HCT116 (cell line): ENCODE measurements at regions not wholly inside any gene's neighbourhood (a gene's known extent, or its start where the extent isn't known, plus 50 kb on each side); places are given as distances from the start of the nearest gene placed in this dataset.

Experiments used
- ATAC-seq: fragments of 200-7000 bp; cut with Tn5 transposase; 2 replicates; pipeline ENCODE4 v1.9.1; 2020; ENCODE audit warnings: mild to moderate bottlenecking, moderate library complexity
- BruUV-seq: library from RNA; stranded (reverse); fragments of 400-500 nt; replicated peaks from 2 replicates; lab custom pipeline; 2021; lab: Mats Ljungman, UMichigan
- CTCF ChIA-PET: fragments of 300-600 bp; sonication (Branson Sonifier 250); formaldehyde crosslinking; loops from one replicate; lab custom pipeline; 2021; ENCODE audit warnings: antibody characterized with exemption; lab: Charles Lee
- POLR2A ChIA-PET: fragments of 300-600, 350-600 bp; sonication (Branson Sonifier 250); formaldehyde crosslinking; loops from one replicate; lab custom pipeline; 2021; ENCODE audit warnings: antibody characterized with exemption; lab: Charles Lee
- RAD21 ChIA-PET, 2 experiments: fragments of 300-600 bp; sonication (Branson Sonifier 250); formaldehyde crosslinking; loops; one replicate each; lab custom pipeline; 2023; ENCODE audit warnings: low total read pairs in 2 of 2; ENCODE audit not compliant: uncharacterized antibody in 2 of 2, unreplicated experiment in 2 of 2, low non-redundant PET in 1 of 2; lab: Charles Lee
- DNase-seq: peaks from one replicate; pipeline ENCODE4 v3.0.0-alpha.2; 2010; ENCODE audit warnings: low read depth, low spot score
- H2AFZ ChIP-seq: fragments of 200-600 bp; shearing (Covaris generic), sonication (generic); 2 replicates; pipeline ENCODE4 v1.6.1; 2017; ENCODE audit warnings: low read depth, mixed run types, mixed read lengths, antibody characterized with exemption, low read length; ENCODE audit not compliant: poor library complexity, severe bottlenecking
- H3K27ac ChIP-seq: 2 replicates; pipeline ENCODE4 v1.5.1; 2012; ENCODE audit warnings: low read depth, low read length
- H3K27me3 ChIP-seq: fragments of 200-600 bp; sonication (generic); 2 replicates; pipeline ENCODE4 v1.6.1; 2016; ENCODE audit warnings: mixed run types, low read length, mixed read lengths; ENCODE audit not compliant: insufficient read depth
- H3K36me3 ChIP-seq, 2 experiments: fragments of 200-500 bp in 1 of 2; fragments of 200-600 bp in 1 of 2; sonication (Bioruptor generic) in 1 of 2; sonication (generic) in 1 of 2; 2 replicates each; pipeline versions ENCODE4 v1.5.1 to v1.6.1; 2014 to 2016; ENCODE audit warnings: low read length in 2 of 2, inconsistent platforms in 1 of 2, mixed read lengths in 1 of 2, mixed run types in 1 of 2; ENCODE audit not compliant: insufficient read depth in 2 of 2, control insufficient read depth in 1 of 2
- H3K4me1 ChIP-seq, 2 experiments: fragments of 200-600 bp in 1 of 2; sonication (generic) in 1 of 2; 2 replicates each; pipeline versions ENCODE4 v1.5.1 to v1.6.1; 2012 to 2017; ENCODE audit warnings: low read length in 2 of 2, inconsistent platforms in 1 of 2, mild to moderate bottlenecking in 1 of 2, mixed read lengths in 1 of 2, mixed run types in 1 of 2, moderate library complexity in 1 of 2; ENCODE audit not compliant: insufficient read depth in 2 of 2, control insufficient read depth in 1 of 2
- H3K4me2 ChIP-seq: fragments of 200-600 bp; sonication (generic); 2 replicates; pipeline ENCODE4 v1.6.1; 2017; ENCODE audit warnings: mixed run types, low read length, mixed read lengths
- H3K4me3 ChIP-seq, 2 experiments: fragments of 200-600 bp in 1 of 2; sonication (generic) in 1 of 2; replicated peaks in 1 of 2; 2 replicates each; pipeline ENCODE4 v1.5.1; 2011 to 2016; ENCODE audit warnings: low read length in 2 of 2, control low read depth in 1 of 2, low read depth in 1 of 2, mild to moderate bottlenecking in 1 of 2, mixed read lengths in 1 of 2, mixed run types in 1 of 2
- H3K79me2 ChIP-seq: fragments of 200-600 bp; sonication (generic); 2 replicates; pipeline ENCODE4 v1.6.1; 2017; ENCODE audit warnings: mild to moderate bottlenecking, mixed run types, low read length, moderate library complexity, mixed read lengths; ENCODE audit not compliant: insufficient read depth
- H3K9ac ChIP-seq: fragments of 200-600 bp; sonication (generic); 2 replicates; pipeline ENCODE4 v1.6.1; 2016; ENCODE audit warnings: low read length, mixed read lengths
- H3K9me2 ChIP-seq: fragments of 200-600 bp; sonication (generic), shearing (Covaris generic); 2 replicates; pipeline ENCODE4 v1.6.1; 2017; ENCODE audit warnings: mixed run types, mild to moderate bottlenecking, moderate library complexity; ENCODE audit not compliant: insufficient read depth
- H3K9me3 ChIP-seq, 2 experiments: fragments of 200-500 bp in 1 of 2; fragments of 200-600 bp in 1 of 2; sonication (Bioruptor generic) in 1 of 2; sonication (generic) in 1 of 2; 2 replicates each; pipeline ENCODE4 v1.6.1; 2014 to 2017; ENCODE audit warnings: low read length in 2 of 2, mixed read lengths in 2 of 2, inconsistent platforms in 1 of 2, low read depth in 1 of 2, mild to moderate bottlenecking in 1 of 2, mixed run types in 1 of 2, moderate library complexity in 1 of 2; ENCODE audit not compliant: control insufficient read depth in 1 of 2, insufficient read depth in 1 of 2
- H4K20me1 ChIP-seq: fragments of 200-600 bp; sonication (generic), shearing (Covaris generic); 2 replicates; pipeline ENCODE4 v1.6.1; 2017; ENCODE audit warnings: mixed run types, mild to moderate bottlenecking, moderate library complexity; ENCODE audit not compliant: insufficient read depth
- CEBPB ChIP-seq: IDR thresholded peaks from 2 replicates; pipeline ENCODE4 v1.6.1; 2012; ENCODE audit warnings: low read depth
- EGR1 ChIP-seq: IDR thresholded peaks from 2 replicates; pipeline ENCODE4 v1.6.1; 2012; ENCODE audit warnings: low read depth
- POLR2A ChIP-seq: IDR thresholded peaks from 2 replicates; pipeline ENCODE4 v1.7.0; 2011; ENCODE audit warnings: borderline replicate concordance; ENCODE audit not compliant: insufficient read depth, insufficient read length; ENCODE audit errors: extremely low read depth
- SIN3A ChIP-seq: IDR thresholded peaks from 2 replicates; pipeline ENCODE4 v1.6.1; 2012; ENCODE audit warnings: low read depth
- SRF ChIP-seq: IDR thresholded peaks from 2 replicates; pipeline ENCODE4 v1.6.1; 2012; ENCODE audit warnings: low read depth
- TCF7L2 ChIP-seq: IDR thresholded peaks from 2 replicates; pipeline ENCODE4 v1.7.0; 2011; ENCODE audit warnings: borderline replicate concordance, inconsistent platforms; ENCODE audit not compliant: insufficient read depth, insufficient read length; ENCODE audit errors: extremely low read depth
- YY1 ChIP-seq: IDR thresholded peaks from 2 replicates; pipeline ENCODE4 v1.6.1; 2011; ENCODE audit warnings: low read length, low read depth, moderate library complexity, mild to moderate bottlenecking; ENCODE audit not compliant: insufficient replicate concordance; ENCODE audit errors: extremely low read depth
- ZFX ChIP-seq: fragments of 450-650 bp; IDR thresholded peaks from 2 replicates; pipeline ENCODE4 v1.6.1; 2017
- ZNF274 ChIP-seq: fragments of 200-500 bp; sonication (Bioruptor generic); IDR thresholded peaks from 2 replicates; pipeline ENCODE4 v1.6.1; 2014; ENCODE audit warnings: mild to moderate bottlenecking, low read depth, low read length, inconsistent platforms
- intact Hi-C: fragments of 100-400 bp; cut with micrococcal nuclease; formaldehyde crosslinking; loops from 2 replicates; pipeline ENCODE4 v1.10.0; 2022
- TF ChIP-seq, protein P1 (sequence below): IDR thresholded peaks from 2 replicates; pipeline ENCODE4 v1.6.1; 2012
- TF ChIP-seq, protein P2 (sequence below): IDR thresholded peaks from 2 replicates; pipeline ENCODE4 v1.6.1; 2012
- TF ChIP-seq, protein P3 (sequence below): IDR thresholded peaks from 2 replicates; pipeline ENCODE4 v1.6.1; 2012; ENCODE audit warnings: low read depth
- TF ChIP-seq, protein P4 (sequence below), 3 experiments: fragments of 200-600 bp in 1 of 3; sonication (generic) in 1 of 3; IDR thresholded peaks in 2 of 3; conservative IDR thresholded peaks in 1 of 3; 2 replicates each; pipeline ENCODE4 v1.5.1; 2012 to 2017; ENCODE audit warnings: low read depth in 2 of 3, low read length in 2 of 3, antibody characterized with exemption in 1 of 3, borderline replicate concordance in 1 of 3, control low read depth in 1 of 3, mild to moderate bottlenecking in 1 of 3, mixed read lengths in 1 of 3, mixed run types in 1 of 3, moderate library complexity in 1 of 3; ENCODE audit not compliant: insufficient read depth in 1 of 3

DNA sequence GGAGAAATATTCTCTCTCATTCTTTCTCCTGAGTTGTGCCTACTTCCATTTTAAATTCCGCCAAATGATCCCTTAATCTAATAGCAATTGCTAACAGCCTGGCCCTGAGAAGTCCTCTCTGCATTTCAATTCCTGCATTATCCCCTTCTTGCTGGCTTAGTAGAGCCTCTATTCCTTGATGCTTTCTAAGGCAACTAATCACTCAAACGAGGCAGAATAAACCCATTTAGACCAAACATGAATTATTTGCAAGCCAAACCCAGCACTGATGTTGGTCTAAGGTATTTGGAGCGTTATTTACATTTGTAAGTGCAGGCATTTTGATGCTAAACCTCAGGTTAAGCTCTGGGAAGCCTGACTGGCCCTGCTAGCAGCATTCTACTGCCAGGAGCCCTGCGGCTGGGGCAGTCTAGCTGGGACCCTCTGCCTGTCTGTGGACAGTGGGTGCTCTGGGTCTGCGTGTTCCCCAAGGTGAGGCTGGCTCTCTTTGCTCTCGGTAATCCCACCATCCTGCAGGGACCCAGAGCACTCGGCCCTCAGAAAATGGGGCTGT lies 173.1 kb upstream of the HS6ST1 start:
- Histone ChIP-seq H4K20me1 (no peaks in the 10 kb centered on the region), H3K27me3 (0 out of 2 replicates have a peak, but pooled peaks cover 3% of the 10 kb centered on the region), H3K9me2 (no peaks in the 10 kb centered on the region), H3K79me2 (no peaks in the 10 kb centered on the region), H2AFZ (no peak overlapping the region), H3K9ac (no peak overlapping the region), H3K36me3 (no peaks in the 10 kb centered on the region), H3K4me3 (no peak overlapping the region), H3K9me3 (no peaks in the 10 kb centered on the region), H3K27ac (no peak overlapping the region), H3K4me2 (no peak overlapping the region), H3K4me1 (no peaks in the 10 kb centered on the region)
- ChIA-PET RAD21 (no interaction called here), CTCF (no interaction called here), POLR2A (no interaction called here)
- no TSS peak for BruUV-seq
- intact Hi-C loops = no loop called here
- no peak for DNase-seq
- no peak for ATAC-seq
- TF ChIP-seq EGR1 (no peak), ZFX (no peak), CEBPB (no peak), ZNF274 (no peak), POLR2A (no peak), SRF (no peak), SIN3A (no peak), YY1 (no peak), TCF7L2 (no peak)
- TF ChIP-seq, protein P1, sequence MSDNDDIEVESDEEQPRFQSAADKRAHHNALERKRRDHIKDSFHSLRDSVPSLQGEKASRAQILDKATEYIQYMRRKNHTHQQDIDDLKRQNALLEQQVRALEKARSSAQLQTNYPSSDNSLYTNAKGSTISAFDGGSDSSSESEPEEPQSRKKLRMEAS = no peak
- TF ChIP-seq, protein P2, sequence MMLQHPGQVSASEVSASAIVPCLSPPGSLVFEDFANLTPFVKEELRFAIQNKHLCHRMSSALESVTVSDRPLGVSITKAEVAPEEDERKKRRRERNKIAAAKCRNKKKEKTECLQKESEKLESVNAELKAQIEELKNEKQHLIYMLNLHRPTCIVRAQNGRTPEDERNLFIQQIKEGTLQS = no peak
- TF ChIP-seq, protein P3, sequence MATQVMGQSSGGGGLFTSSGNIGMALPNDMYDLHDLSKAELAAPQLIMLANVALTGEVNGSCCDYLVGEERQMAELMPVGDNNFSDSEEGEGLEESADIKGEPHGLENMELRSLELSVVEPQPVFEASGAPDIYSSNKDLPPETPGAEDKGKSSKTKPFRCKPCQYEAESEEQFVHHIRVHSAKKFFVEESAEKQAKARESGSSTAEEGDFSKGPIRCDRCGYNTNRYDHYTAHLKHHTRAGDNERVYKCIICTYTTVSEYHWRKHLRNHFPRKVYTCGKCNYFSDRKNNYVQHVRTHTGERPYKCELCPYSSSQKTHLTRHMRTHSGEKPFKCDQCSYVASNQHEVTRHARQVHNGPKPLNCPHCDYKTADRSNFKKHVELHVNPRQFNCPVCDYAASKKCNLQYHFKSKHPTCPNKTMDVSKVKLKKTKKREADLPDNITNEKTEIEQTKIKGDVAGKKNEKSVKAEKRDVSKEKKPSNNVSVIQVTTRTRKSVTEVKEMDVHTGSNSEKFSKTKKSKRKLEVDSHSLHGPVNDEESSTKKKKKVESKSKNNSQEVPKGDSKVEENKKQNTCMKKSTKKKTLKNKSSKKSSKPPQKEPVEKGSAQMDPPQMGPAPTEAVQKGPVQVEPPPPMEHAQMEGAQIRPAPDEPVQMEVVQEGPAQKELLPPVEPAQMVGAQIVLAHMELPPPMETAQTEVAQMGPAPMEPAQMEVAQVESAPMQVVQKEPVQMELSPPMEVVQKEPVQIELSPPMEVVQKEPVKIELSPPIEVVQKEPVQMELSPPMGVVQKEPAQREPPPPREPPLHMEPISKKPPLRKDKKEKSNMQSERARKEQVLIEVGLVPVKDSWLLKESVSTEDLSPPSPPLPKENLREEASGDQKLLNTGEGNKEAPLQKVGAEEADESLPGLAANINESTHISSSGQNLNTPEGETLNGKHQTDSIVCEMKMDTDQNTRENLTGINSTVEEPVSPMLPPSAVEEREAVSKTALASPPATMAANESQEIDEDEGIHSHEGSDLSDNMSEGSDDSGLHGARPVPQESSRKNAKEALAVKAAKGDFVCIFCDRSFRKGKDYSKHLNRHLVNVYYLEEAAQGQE = no peak
- TF ChIP-seq, protein P4, sequence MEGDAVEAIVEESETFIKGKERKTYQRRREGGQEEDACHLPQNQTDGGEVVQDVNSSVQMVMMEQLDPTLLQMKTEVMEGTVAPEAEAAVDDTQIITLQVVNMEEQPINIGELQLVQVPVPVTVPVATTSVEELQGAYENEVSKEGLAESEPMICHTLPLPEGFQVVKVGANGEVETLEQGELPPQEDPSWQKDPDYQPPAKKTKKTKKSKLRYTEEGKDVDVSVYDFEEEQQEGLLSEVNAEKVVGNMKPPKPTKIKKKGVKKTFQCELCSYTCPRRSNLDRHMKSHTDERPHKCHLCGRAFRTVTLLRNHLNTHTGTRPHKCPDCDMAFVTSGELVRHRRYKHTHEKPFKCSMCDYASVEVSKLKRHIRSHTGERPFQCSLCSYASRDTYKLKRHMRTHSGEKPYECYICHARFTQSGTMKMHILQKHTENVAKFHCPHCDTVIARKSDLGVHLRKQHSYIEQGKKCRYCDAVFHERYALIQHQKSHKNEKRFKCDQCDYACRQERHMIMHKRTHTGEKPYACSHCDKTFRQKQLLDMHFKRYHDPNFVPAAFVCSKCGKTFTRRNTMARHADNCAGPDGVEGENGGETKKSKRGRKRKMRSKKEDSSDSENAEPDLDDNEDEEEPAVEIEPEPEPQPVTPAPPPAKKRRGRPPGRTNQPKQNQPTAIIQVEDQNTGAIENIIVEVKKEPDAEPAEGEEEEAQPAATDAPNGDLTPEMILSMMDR (IDR thresholded peaks at IDR 0.05 in 2 of 3, conservative IDR thresholded peaks at IDR 0.05 in 1 of 3; ENCODE audit: borderline replicate concordance in 1 of 3, insufficient read depth in 1 of 3, low read depth in 2 of 3, low read length in 2 of 3) = no peak
